ENCODE measurements at regions not wholly inside any gene's neighbourhood (a gene's known extent, or its start where the extent isn't known, plus 50 kb on each side); places are given as distances from the start of the nearest gene placed in this dataset.

DNA sequence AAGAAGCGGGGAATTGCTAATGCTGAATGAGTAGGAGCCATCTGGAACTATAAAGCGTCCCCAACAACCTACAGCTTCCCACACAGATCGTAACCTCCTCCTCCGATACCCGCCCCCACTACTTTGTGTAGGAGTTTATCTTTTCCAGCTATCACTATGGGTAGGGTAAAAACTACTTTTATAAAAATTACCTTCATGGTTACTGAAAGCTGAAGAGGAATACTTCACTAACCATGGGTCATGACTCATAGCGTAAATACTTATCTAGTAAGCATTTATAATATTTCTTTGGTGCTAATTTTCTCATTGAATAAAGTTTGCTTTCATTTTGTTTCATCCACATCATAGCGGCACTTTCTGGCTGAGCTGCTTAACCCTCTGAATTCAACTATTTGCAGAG, 79.4 kb upstream of the TNIP3 start:
- no peak for TF ChIP-seq EZH2 (IDR thresholded peaks at IDR 0.05; ENCODE audit: borderline replicate concordance, low read length)
- TF ChIP-seq CTCF (IDR thresholded peaks at IDR 0.05; ENCODE audit: low read length), result no peak
- Histone ChIP-seq H3K4me1 (ENCODE audit: insufficient read depth, low read length, severe bottlenecking) (no peaks in the 10 kb centered on the region), H3K79me2 (ENCODE audit: insufficient read depth, low read length) (no peaks in the 10 kb centered on the region), H3K4me2 (ENCODE audit: low read length) (no peak overlapping the region), H3K4me3 (ENCODE audit: low read depth, low read length, poor library complexity, severe bottlenecking) (no peak overlapping the region), H3K27me3 (ENCODE audit: insufficient read depth, low read length) (no peaks in the 10 kb centered on the region), H3K9me2 (ENCODE audit: low read depth, low read length) (no peaks in the 10 kb centered on the region), H3K27ac (ENCODE audit: low read depth, low read length, poor library complexity, severe bottlenecking) (no peak overlapping the region), H3K9me3 (ENCODE audit: low read length) (no peaks in the 10 kb centered on the region), H2AFZ (ENCODE audit: low read length) (no peak overlapping the region), H3F3A (ENCODE audit: insufficient read depth, low read length) (no peaks in the 10 kb centered on the region), H4K20me1 (ENCODE audit: insufficient read depth, low read length) (no peaks in the 10 kb centered on the region), H3K9ac (ENCODE audit: low read length) (no peak overlapping the region), H3K36me3 (ENCODE audit: insufficient read depth, low read length) (no peaks in the 10 kb centered on the region)

GRCh38 chr4:121242188-121242750, 78.1 kb upstream of the TNIP3 start:
- H3K27ac ChIP-seq (ENCODE audit: low read depth, low read length, poor library complexity, severe bottlenecking), result no peak overlapping the region
- H3F3A ChIP-seq (ENCODE audit: insufficient read depth, low read length), result no peaks in the 10 kb centered on the region
- H3K9ac ChIP-seq (ENCODE audit: low read length), result no peak overlapping the region
- H3K4me3 ChIP-seq (ENCODE audit: low read depth, low read length, poor library complexity, severe bottlenecking), result no peak overlapping the region
- no peaks in the 10 kb centered on the region for H3K9me2 ChIP-seq (ENCODE audit: low read depth, low read length)
- no peak overlapping the region for H3K4me2 ChIP-seq (ENCODE audit: low read length)
- TF ChIP-seq EZH2 (IDR thresholded peaks at IDR 0.05; ENCODE audit: borderline replicate concordance, low read length), result no peak
- TF ChIP-seq CTCF (IDR thresholded peaks at IDR 0.05; ENCODE audit: low read length), result no peak
- no peaks in the 10 kb centered on the region for H4K20me1 ChIP-seq (ENCODE audit: insufficient read depth, low read length)
- H3K79me2 ChIP-seq (ENCODE audit: insufficient read depth, low read length), result no peaks in the 10 kb centered on the region
- H2AFZ ChIP-seq (ENCODE audit: low read length), result no peak overlapping the region
- no peaks in the 10 kb centered on the region for H3K9me3 ChIP-seq (ENCODE audit: low read length)
- H3K27me3 ChIP-seq (ENCODE audit: insufficient read depth, low read length), result no peaks in the 10 kb centered on the region
- no peaks in the 10 kb centered on the region for H3K4me1 ChIP-seq (ENCODE audit: insufficient read depth, low read length, severe bottlenecking)
- no peaks in the 10 kb centered on the region for H3K36me3 ChIP-seq (ENCODE audit: insufficient read depth, low read length)

GRCh38 chr4:121239951-121240350, 75.8 kb upstream of the TNIP3 start:
- Histone ChIP-seq H3F3A (ENCODE audit: insufficient read depth, low read length) (no peaks in the 10 kb centered on the region), H3K9me3 (ENCODE audit: low read length) (no peaks in the 10 kb centered on the region), H3K4me2 (ENCODE audit: low read length) (no peak overlapping the region), H3K79me2 (ENCODE audit: insufficient read depth, low read length) (no peaks in the 10 kb centered on the region), H3K4me1 (ENCODE audit: insufficient read depth, low read length, severe bottlenecking) (no peaks in the 10 kb centered on the region), H3K27ac (ENCODE audit: low read depth, low read length, poor library complexity, severe bottlenecking) (no peak overlapping the region), H3K27me3 (ENCODE audit: insufficient read depth, low read length) (no peaks in the 10 kb centered on the region), H3K4me3 (ENCODE audit: low read depth, low read length, poor library complexity, severe bottlenecking) (no peak overlapping the region), H3K9ac (ENCODE audit: low read length) (no peak overlapping the region), H3K36me3 (ENCODE audit: insufficient read depth, low read length) (no peaks in the 10 kb centered on the region), H4K20me1 (ENCODE audit: insufficient read depth, low read length) (no peaks in the 10 kb centered on the region), H2AFZ (ENCODE audit: low read length) (no peak overlapping the region), H3K9me2 (ENCODE audit: low read depth, low read length) (no peaks in the 10 kb centered on the region)
- no peak for TF ChIP-seq EZH2 (IDR thresholded peaks at IDR 0.05; ENCODE audit: borderline replicate concordance, low read length)
- no peak for TF ChIP-seq CTCF (IDR thresholded peaks at IDR 0.05; ENCODE audit: low read length)
